Astrocyte of the hippocampus (primary cell): ENCODE measurements at regions not wholly inside any gene's neighbourhood (a gene's known extent, or its start where the extent isn't known, plus 50 kb on each side); places are given as distances from the start of the nearest gene placed in this dataset.
"Not testable (repeated sequence)": the region's sequence is repeated elsewhere in the genome, so short reads cannot be mapped to it uniquely, and the experiment has no call there.

Source experiments
- DNase-seq: peaks from one replicate; pipeline ENCODE4 v3.0.0; 2011; ENCODE audit warnings: low read depth, low spot score

DNA sequence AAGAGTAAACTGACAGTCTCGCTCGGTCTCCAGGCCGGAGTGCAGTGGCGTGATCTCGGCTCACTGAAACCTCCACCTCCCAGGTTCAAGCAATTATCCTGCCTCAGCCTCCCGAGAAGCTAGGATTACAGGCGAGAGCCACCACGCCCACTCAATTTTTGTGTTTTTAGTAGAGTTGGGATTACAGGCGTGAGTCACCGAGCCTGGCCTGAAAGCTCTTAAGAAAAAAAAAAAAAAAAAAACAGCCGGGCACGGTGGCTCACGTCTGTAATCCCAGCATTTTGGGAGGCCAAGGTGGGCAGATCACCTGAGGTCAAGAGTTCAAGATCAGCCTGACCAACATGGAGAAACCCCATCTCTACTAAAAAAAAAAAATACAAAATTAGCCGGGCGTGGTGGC is 55.3 kb upstream of the THOC2 start:
- not testable (repeated sequence) for DNase-seq

DNA sequence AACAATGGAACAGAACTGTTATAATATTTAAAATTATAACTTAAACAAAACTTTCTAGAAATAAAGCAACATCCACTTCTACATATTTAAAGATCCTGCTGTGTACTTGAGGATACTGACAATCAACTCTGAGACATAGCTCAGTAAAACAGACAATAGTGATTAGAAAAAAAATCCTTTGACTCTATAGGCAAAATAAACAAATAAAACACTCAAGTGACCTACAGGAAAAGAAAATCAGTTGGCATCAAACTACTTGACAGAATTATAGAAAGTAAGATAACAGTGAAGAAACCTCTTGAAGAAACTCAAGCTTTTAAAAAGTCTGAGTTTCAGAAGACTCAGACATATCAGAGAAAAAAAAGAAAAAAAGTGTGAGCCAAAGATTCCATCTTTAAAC is 55.9 kb upstream of the THOC2 start:
- no peak for DNase-seq

DNA sequence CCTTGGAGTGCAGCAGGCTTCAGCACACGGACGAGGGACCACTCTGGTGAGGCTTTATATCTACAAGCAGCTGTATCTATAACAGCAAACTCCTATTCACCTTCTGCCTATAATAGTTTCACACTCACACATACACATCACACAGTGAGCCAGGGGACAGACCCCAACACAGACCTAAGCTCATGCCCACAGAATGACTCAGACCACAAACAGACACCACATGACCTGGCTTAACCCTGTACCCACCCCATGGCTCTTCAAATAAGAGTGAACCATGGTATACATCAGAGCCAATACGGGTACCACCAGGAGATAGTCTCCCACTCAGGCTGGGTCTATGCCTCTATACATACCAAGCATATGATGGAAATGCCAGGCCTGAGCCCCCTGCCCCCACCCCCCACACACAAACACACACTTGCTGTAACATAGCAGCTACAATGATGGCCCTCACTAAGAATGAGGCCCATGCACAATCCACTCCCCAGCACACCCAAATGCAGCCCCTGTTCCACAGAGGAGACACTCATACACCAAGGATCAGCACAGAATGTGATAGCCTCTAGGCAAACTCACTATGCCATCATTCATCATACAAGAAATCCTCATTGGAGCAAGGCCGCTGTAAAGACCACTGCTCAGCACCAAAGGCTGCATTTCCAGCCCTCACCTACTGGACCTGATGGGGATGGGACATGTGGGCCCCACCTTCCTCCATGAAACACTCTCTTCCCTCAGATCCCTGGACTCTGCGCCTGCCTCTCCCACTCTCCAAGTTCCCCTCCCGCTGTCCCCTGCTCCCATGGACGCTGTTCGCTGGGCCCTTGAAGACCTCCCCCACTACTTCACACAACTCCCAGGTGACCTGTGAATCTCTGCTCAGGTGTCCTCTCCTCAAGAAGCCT is 62.1 kb upstream of the XIAP start:
- DNase-seq, result peak; percentile 49

DNA sequence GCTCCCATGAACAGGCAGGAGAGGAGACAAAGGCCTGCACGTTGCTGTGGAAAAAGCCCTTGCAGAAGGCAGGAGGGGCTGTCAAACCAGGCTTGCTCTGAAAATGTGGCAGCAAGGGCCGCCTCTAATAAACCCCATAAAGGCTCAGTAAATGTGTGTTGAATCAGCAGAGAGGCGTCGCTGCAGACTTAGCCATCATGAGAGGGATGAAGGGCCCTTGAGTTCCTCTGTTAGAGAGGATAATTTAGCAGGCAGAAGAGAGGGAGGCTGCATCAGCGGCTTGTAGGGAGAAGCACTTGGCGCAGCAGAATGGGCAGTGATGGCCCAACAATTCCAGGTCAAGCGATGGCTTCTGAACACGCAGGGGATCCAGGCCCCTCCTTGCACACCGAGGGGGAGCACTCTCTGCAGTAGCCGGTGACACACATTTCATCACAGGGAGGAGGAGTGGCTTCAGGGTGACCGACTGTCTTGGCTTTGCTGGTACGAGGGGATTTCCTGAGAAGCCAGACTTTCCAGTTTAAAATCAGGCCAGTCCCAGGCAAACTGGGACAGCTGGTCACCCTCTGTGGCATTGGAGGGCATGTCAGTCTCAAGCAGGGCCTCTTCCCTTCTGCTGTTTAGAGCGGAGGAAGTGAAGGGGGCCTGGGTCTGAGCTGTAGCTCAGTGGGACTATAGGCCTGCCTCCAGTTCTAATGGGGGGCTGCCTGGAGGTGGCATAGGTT is 61.0 kb upstream of the XIAP start:
- DNase-seq, result not testable (repeated sequence)

DNA sequence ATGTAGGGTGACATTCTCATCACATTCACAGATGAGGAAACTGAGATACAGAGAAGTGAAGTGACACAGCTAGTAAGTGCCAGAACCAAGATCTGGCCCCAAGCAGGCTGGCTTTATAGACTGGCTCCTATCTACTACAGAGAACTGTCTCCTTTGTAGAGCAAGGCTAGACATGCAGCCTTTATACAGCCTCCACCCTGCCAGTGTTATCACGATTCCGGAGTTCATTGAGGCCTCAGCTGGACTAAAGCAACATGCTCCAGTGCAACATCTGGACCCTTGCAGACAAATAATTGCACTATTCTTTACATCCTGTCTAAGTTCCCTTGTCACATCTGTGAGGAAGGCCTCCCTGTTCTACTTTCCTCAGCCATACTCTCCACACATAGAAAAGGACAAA is 58.0 kb upstream of the XIAP start:
- no peak for DNase-seq

DNA sequence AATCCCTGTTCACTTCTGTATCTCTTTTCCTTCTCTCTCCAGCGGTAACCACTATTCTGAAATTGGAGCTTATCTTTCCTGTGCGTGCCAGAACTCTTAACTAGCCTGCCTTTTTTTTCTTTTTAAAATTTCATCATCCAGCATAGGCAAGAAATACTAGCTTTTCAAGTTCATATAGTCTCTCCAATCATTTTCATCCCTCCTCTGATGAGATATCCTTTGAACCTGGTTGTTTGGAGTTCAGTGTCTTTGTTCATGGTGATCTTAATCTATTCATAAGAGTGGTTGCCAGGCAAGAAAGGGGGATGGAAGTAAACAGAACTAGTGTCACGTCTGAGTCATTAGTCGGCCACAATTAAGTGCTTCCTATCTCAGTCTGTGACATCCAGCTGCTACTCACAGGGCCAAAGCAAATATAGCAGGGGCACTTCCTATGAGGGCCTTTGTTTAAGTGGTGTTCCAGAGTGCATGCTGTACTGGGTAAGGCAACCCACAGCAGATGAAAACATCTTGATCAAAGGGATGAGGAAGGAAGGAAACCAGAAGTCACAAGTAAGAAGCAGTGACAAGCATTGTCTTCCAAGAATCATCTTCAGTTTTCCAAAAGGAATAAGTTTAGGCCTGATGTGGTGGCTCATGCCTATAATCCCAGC is 56.4 kb upstream of the XIAP start:
- peak; percentile 72 for DNase-seq

DNA sequence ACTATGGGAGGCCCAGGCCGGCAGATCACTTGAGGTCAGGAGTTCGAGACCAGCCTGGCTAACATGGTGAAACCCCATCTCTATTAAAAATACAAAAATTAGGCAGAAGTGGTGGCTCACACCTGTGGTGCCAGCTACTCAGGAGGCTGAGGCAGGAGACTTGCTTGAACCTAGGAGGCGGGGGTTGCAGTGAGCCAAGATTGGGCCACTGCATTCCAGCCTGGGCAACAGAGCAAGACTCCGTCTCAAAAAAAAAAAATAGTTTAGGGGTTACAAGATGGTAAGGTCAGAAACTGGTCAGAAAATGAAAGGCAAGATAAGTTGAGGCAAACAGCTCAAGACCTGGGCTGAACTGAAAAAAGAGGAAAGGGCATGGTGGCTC is 55.9 kb upstream of the XIAP start:
- DNase-seq, result not testable (repeated sequence)

DNA sequence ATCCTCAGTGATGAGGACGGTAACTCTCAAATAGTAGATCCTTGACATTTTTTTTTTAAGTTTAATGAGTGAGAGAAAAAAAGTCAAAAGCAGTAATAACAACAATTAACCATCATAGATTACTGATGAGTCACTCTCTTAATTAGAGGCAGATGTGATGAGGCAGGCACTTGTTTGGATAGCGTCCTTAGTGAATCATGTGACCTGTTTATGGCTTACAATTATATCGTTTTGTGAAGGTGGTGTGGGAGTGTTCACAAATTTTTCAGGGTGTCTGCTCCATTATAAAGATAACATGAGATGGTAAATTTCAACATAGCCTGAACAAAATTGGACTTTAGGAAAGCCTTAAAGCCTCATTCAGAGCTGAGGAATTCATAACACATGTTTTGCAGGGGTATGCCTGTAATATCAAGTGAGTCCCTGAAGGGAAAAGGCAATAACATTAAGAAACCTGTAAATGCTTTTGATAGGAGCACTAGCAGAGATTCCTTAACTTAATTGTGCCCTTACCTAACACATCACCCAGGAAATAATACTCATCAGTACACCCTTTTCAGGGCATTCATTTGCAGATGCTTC is 51.9 kb upstream of the XIAP start:
- no peak for DNase-seq

DNA sequence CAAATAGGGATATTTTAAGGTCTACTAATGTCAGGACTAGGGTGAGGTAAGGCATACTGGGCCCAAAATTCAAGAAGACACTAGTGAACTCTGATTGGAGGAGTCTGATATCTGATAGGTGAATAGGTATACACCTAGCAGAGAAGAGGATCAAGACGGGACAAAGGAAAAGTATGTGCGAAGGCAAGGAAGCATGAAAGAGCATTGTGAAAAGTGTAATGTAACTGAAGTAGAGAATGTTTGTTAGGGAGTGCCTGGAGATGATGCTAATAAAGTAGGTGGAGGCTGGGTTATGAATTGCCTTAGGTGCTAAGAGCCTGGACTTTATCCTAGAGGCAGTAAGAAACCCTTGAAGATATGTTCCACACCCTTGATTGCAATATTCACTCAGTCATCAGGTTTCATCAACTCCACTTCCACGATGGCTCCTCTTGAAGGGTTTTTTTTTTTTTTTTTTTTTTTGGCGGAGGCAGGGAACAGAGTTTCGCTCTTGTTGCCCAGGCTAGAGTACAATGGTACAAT is 49.9 kb upstream of the XIAP start:
- no peak for DNase-seq
